PC-3 (cell line): ENCODE measurements at regions not wholly inside any gene's neighbourhood (a gene's known extent, or its start where the extent isn't known, plus 50 kb on each side); places are given as distances from the start of the nearest gene placed in this dataset.

Experiments used
- ATAC-seq: fragments of 200-7000 bp; cut with Tn5 transposase; 2 replicates; pipeline ENCODE4 v1.9.1; 2020; ENCODE audit warnings: mild to moderate bottlenecking, moderate library complexity
- BruUV-seq: library from RNA; stranded (reverse); fragments of 400-500 nt; replicated peaks from 2 replicates; lab custom pipeline; 2021; lab: Mats Ljungman, UMichigan
- CTCF ChIA-PET: fragments of 300-600 bp; sonication (Branson Sonifier 250); formaldehyde crosslinking; loops from one replicate; lab custom pipeline; 2022; ENCODE audit warnings: antibody characterized with exemption; lab: Charles Lee
- POLR2A ChIA-PET: fragments of 300-600 bp; sonication (Branson Sonifier 250); formaldehyde crosslinking; loops from one replicate; lab custom pipeline; 2022; ENCODE audit warnings: antibody characterized with exemption; ENCODE audit not compliant: unreplicated experiment; lab: Charles Lee
- DNase-seq: peaks from one replicate; pipeline ENCODE4 v3.0.0-alpha.2; 2015
- H2AFZ ChIP-seq: fragments of 300-600 bp; sonication (generic); 2 replicates; pipeline ENCODE4 v1.6.0; 2016; ENCODE audit warnings: antibody characterized with exemption, low read length
- H3F3A ChIP-seq: fragments of 300-600 bp; sonication (generic); one replicate; pipeline ENCODE4 v1.6.0; 2017; ENCODE audit warnings: antibody characterized with exemption, low read length, control low read depth, mild to moderate bottlenecking; ENCODE audit not compliant: unreplicated experiment
- H3K27ac ChIP-seq: fragments of 300-600 bp; sonication (generic); 2 replicates; pipeline ENCODE4 v1.5.1; 2016; ENCODE audit warnings: mild to moderate bottlenecking, low read length
- H3K27me3 ChIP-seq: fragments of 300-600 bp; sonication (generic); 2 replicates; pipeline ENCODE4 v1.6.1; 2016; ENCODE audit warnings: low read length, mixed read lengths
- H3K36me3 ChIP-seq: fragments of 300-600 bp; sonication (generic); 2 replicates; pipeline ENCODE4 v1.6.1; 2016; ENCODE audit warnings: low read depth, mixed run types, low read length, mixed read lengths
- H3K4me1 ChIP-seq: fragments of 300-600 bp; sonication (generic); 2 replicates; pipeline ENCODE4 v1.5.1; 2016; ENCODE audit warnings: low read length; ENCODE audit not compliant: insufficient read depth
- H3K4me2 ChIP-seq: fragments of 300-600 bp; sonication (generic); 2 replicates; pipeline ENCODE4 v1.6.0; 2016; ENCODE audit warnings: low read length
- H3K4me3 ChIP-seq: fragments of 300-600 bp; sonication (generic); 2 replicates; pipeline ENCODE4 v1.5.1; 2016; ENCODE audit warnings: mild to moderate bottlenecking, low read length, mixed read lengths
- H3K79me2 ChIP-seq: fragments of 300-600 bp; sonication (generic); 2 replicates; pipeline ENCODE4 v1.6.1; 2017; ENCODE audit warnings: low read length, mixed read lengths
- H3K9ac ChIP-seq: fragments of 300-600 bp; sonication (generic); 2 replicates; pipeline ENCODE4 v1.6.0; 2016; ENCODE audit warnings: mild to moderate bottlenecking, low read length
- H3K9me2 ChIP-seq: fragments of 300-600 bp; sonication (generic); replicated peaks from 2 replicates; pipeline ENCODE4 v1.6.1; 2016; ENCODE audit warnings: mixed run types, low read length, mixed read lengths
- H3K9me3 ChIP-seq: fragments of 300-600 bp; sonication (generic); 2 replicates; pipeline ENCODE4 v1.6.1; 2016; ENCODE audit warnings: low read length, mixed read lengths
- H4K20me1 ChIP-seq: fragments of 300-600 bp; sonication (generic); 2 replicates; pipeline ENCODE4 v1.6.1; 2016; ENCODE audit warnings: low read length, mixed read lengths
- EZH2 ChIP-seq: fragments of 300-600 bp; sonication (generic); IDR thresholded peaks from one replicate; pipeline ENCODE4 v1.6.1; 2017; ENCODE audit warnings: antibody characterized with exemption, mild to moderate bottlenecking, low read length; ENCODE audit not compliant: unreplicated experiment
- EZH2phosphoT487 ChIP-seq: fragments of 300-600 bp; sonication (generic); IDR thresholded peaks from 2 replicates; pipeline ENCODE4 v1.6.1; 2018; ENCODE audit warnings: mild to moderate bottlenecking, antibody characterized with exemption, low read length, borderline replicate concordance
- intact Hi-C: fragments of 100-400 bp; cut with micrococcal nuclease; formaldehyde crosslinking; loops from 2 replicates; pipeline ENCODE4 v1.9.0; 2023
- TF ChIP-seq, protein P1 (sequence below): fragments of 300-600 bp; sonication (generic); conservative IDR thresholded peaks from 2 replicates; pipeline ENCODE4 v1.5.1; 2017; ENCODE audit warnings: antibody characterized with exemption, low read depth, mild to moderate bottlenecking, low read length

DNA sequence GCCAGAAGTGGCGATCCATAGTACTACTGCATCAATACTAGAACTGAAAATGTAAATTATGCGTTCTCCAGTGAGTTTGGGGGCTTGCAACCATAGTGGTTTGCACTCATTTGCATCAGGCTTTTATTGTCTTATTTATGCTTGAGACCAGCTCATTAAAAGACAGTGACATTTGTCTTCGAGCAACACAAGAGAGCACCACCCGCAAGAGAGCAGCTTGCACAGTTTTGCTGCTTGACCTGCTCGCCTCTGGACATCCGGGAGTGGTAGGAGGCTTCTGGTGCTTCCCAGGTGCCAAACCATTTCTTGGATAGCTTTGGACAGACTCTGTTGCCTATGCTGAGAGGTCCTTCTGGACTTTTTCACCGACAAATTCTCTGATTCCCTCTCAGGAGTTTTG, 294.6 kb downstream of the MEX3B start:
- Histone ChIP-seq H2AFZ (no peak overlapping the region), H3K9me2 (no peaks in the 10 kb centered on the region), H3K4me2 (no peak overlapping the region), H3K36me3 (no peaks in the 10 kb centered on the region), H3K9me3 (no peaks in the 10 kb centered on the region), H3F3A (no peaks in the 10 kb centered on the region), H3K4me1 (no peaks in the 10 kb centered on the region), H3K4me3 (no peak overlapping the region), H3K9ac (no peak overlapping the region), H3K27me3 (peaks cover 34% of the 10 kb centered on the region), H3K27ac (no peak overlapping the region), H4K20me1 (no peaks in the 10 kb centered on the region), H3K79me2 (no peaks in the 10 kb centered on the region)
- no peak for ATAC-seq
- no TSS peak for BruUV-seq
- TF ChIP-seq EZH2phosphoT487 (no peak), EZH2 (no peak)
- TF ChIP-seq, protein P1, sequence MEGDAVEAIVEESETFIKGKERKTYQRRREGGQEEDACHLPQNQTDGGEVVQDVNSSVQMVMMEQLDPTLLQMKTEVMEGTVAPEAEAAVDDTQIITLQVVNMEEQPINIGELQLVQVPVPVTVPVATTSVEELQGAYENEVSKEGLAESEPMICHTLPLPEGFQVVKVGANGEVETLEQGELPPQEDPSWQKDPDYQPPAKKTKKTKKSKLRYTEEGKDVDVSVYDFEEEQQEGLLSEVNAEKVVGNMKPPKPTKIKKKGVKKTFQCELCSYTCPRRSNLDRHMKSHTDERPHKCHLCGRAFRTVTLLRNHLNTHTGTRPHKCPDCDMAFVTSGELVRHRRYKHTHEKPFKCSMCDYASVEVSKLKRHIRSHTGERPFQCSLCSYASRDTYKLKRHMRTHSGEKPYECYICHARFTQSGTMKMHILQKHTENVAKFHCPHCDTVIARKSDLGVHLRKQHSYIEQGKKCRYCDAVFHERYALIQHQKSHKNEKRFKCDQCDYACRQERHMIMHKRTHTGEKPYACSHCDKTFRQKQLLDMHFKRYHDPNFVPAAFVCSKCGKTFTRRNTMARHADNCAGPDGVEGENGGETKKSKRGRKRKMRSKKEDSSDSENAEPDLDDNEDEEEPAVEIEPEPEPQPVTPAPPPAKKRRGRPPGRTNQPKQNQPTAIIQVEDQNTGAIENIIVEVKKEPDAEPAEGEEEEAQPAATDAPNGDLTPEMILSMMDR = no peak
- intact Hi-C loops = no loop called here
- ChIA-PET CTCF (no interaction called here), POLR2A (no interaction called here)
- DNase-seq = no peak

DNA sequence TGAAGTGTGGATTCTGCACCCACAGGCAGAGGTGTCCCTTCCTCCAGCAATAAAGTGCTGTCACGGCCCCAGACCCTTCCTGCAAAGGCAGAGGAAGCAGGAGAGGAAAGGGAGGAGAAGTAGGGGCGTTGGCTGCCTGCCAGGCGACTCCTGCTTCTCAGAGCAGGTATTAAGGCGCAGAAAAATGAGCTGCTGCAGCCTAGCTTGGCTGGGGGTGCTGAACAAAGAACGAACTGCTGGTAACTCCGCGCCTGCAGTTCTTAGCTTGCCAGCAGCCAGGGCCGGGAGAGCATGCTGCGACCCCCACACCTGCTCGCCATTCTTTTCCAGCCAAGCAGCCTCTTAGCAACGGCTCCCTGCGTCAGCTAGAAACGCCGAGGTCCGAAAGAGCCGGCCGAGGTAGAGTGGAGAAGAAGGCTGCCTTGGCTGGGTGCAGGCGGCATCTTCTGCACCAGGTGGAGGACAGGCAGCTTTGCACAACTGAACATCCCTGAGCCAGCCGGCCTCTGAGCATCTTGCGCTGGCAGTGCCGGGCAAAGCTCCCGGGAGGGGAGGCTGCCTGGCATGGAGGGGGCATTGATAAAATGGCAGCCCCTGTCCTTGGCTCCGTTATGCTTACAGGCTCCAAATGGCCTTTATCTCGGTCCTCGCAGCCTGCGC, 296.0 kb downstream of the MEX3B start:
- no peak for ATAC-seq
- no peak overlapping the region for H3K27ac ChIP-seq
- H3K9me3 ChIP-seq = no peaks in the 10 kb centered on the region
- CTCF ChIA-PET = no interaction called here
- H3K79me2 ChIP-seq = no peaks in the 10 kb centered on the region
- H3K9me2 ChIP-seq = no peaks in the 10 kb centered on the region
- no peak overlapping the region for H3K9ac ChIP-seq
- H3K27me3 ChIP-seq = peaks cover 21% of the 10 kb centered on the region
- intact Hi-C loops = no loop called here
- no peaks in the 10 kb centered on the region for H3K4me1 ChIP-seq
- no peak for TF ChIP-seq EZH2phosphoT487
- no peak for TF ChIP-seq EZH2
- TF ChIP-seq, protein P1 = no peak
- no peak overlapping the region for H2AFZ ChIP-seq
- no peak overlapping the region for H3K4me3 ChIP-seq
- H3F3A ChIP-seq = no peaks in the 10 kb centered on the region
- no peaks in the 10 kb centered on the region for H4K20me1 ChIP-seq
- POLR2A ChIA-PET = no interaction called here
- no peak for DNase-seq
- no peak overlapping the region for H3K4me2 ChIP-seq
- no peaks in the 10 kb centered on the region for H3K36me3 ChIP-seq
- no TSS peak for BruUV-seq

DNA sequence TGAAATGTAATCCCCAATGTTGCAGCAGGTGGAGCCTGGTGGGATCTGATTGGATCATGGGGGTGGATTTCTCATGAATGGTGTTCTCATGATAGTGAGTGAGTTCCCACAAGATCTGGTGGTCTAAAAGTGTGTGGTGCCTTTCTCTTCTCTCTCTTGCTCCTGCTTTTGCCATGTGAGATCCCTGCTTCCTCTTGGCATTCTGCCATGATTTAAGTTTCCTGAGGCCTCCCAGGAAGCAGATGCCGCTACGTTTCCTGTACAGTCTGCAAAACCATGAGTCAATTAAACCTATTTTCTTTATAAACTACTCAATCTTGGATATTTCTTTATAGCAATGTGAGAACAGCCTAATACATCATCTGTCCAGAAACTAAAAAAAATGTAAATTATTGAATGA, 298.3 kb downstream of the MEX3B start:
- H3K4me3 ChIP-seq = no peak overlapping the region
- no TSS peak for BruUV-seq
- H3K27ac ChIP-seq = no peak overlapping the region
- H3K4me1 ChIP-seq = no peaks in the 10 kb centered on the region
- H3K9me3 ChIP-seq = no peaks in the 10 kb centered on the region
- ChIA-PET CTCF (no interaction called here), POLR2A (no interaction called here)
- no peak overlapping the region for H3K9ac ChIP-seq
- no peak for DNase-seq
- no peaks in the 10 kb centered on the region for H4K20me1 ChIP-seq
- intact Hi-C loops = no loop called here
- H3F3A ChIP-seq = no peaks in the 10 kb centered on the region
- H3K79me2 ChIP-seq = no peaks in the 10 kb centered on the region
- TF ChIP-seq EZH2phosphoT487 = no peak
- no peak for TF ChIP-seq EZH2
- TF ChIP-seq, protein P1 = no peak
- no peak overlapping the region for H3K4me2 ChIP-seq
- no peaks in the 10 kb centered on the region for H3K36me3 ChIP-seq
- peaks cover 13% of the 10 kb centered on the region for H3K27me3 ChIP-seq
- no peak overlapping the region for H2AFZ ChIP-seq
- no peaks in the 10 kb centered on the region for H3K9me2 ChIP-seq
- no peak for ATAC-seq
